ENCODE measurements at regions not wholly inside any gene's neighbourhood (a gene's known extent, or its start where the extent isn't known, plus 50 kb on each side); places are given as distances from the start of the nearest gene placed in this dataset.

DNA sequence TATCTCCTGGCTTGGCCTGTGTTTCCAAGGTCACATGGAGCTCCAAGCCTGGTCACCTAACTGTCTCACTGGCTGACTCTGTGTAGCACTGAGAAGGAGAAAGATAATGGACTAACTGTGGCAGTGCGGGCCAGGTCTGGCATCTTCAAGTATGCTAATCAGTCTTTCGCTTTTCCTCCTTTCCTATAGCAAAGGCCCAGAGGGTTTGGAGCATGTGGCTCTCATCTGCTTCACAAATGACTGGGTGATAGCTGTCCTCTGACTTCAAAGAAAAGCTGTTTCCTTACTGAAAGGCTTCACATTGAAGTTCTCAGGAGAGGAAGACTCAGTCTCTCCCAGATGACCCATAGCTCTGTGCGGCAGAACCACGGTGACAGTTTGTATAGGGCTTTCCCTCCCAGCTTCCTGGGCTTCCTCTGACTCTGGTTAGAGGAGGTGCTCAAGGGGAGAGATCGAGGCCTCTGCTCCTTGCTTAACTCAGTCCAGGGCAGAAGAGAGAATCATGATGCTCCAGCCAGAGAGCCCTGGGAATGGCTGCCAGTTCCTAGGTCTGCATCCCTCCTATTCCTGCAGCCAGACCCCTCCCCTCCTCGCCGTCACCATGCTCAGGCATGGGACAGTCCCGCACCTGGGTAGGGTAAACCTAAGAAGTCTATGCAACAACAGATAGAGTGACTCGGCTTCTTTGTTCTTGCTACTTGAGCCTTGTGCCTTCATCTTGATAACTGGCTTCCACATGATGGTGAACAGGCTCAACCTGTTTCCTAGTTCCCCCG, 72.3 kb downstream of the CCDC71L start:
- no peaks in the 10 kb centered on the region for H3K9me3 ChIP-seq
- H3K4me1 ChIP-seq, result peaks cover 0 to 8% (median 0%) of the 10 kb centered on the region in 12 donors
- TF ChIP-seq CTCF (IDR thresholded peaks at IDR 0.05) (no peak), POLR2A (IDR thresholded peaks at IDR 0.05) (no peak)
- no peak overlapping the region for H3K27ac ChIP-seq
- 83 to 89% (median 87%) methylated on average over 10 of the region's 10 CpGs for WGBS, 4 donors
- DNase-seq (no peak), ATAC-seq (no peak)
- no peaks in the 10 kb centered on the region for H3K36me3 ChIP-seq
- no peaks in the 10 kb centered on the region for H3K27me3 ChIP-seq
- intact Hi-C loops (cut with DNase I), result no loop called here
- H3K4me3 ChIP-seq, result no peak overlapping the region

DNA sequence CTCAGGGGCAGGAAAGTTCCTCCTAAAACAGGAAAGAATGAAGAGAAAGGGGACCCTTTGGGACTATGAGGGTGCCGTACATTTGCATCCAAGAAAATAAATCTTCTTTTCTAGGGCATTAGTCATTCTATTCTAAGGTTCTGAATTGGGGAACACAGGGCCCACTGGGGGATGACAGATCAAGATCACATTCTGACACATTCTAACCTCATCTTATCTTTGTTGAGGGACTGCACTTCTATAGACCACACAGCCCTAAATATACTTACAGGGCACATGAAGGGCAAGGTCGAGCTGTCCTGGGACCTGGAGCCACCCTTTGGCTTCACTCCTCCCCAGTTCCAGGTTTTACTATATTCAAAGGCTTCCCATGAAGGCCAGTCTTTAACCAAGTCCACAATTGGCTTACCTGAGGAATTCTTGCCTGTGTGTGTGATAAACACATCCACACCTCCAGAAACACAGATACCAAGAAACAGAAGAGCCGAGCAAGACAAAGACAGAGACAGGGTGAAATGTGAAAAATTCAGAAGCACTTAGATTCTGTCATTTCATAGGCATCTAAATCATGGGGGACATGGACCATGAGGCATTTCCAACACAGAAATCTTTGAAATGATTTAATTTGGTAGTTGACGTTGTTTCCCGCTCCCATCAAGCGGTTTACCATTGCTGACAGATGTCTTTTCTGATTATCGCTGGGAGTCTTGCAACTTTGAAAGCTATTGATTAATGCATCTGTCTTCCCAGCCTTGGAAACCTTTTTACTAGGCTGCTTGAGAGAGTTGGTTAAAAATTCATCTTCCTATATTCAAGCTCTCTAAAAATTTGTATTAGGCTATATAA, 75.8 kb downstream of the CCDC71L start:
- intact Hi-C loops (cut with DNase I), result no loop called here
- TF ChIP-seq POLR2A (IDR thresholded peaks at IDR 0.05) (no peak), CTCF (IDR thresholded peaks at IDR 0.05) (no peak)
- no peaks in the 10 kb centered on the region for H3K27me3 ChIP-seq
- no peaks in the 10 kb centered on the region for H3K36me3 ChIP-seq
- DNase-seq (no peak), ATAC-seq (no peak)
- H3K4me1 ChIP-seq, result peaks cover 0 to under 1% (median 0%) of the 10 kb centered on the region in 12 donors
- no peaks in the 10 kb centered on the region for H3K9me3 ChIP-seq
- 80 to 85% (median 80%) methylated on average over 7 of the region's 7 CpGs for WGBS, 4 donors
- H3K4me3 ChIP-seq, result no peak overlapping the region
- H3K27ac ChIP-seq, result no peak overlapping the region

- TF ChIP-seq POLR2A (IDR thresholded peaks at IDR 0.05) (no peak), CTCF (IDR thresholded peaks at IDR 0.05) (no peak)
- intact Hi-C loops (cut with DNase I), result no loop called here
Measured at GRCh38 chr7:106583706-106584690, 77.0 kb downstream of the CCDC71L start.

More at GRCh38 chr7:106583706-106584690, 77.0 kb downstream of the CCDC71L start:
- H3K36me3 ChIP-seq, result no peaks in the 10 kb centered on the region
- ATAC-seq (no peak), DNase-seq (no peak)
- H3K27ac ChIP-seq, result no peak overlapping the region
- H3K9me3 ChIP-seq, result no peaks in the 10 kb centered on the region
- no peaks in the 10 kb centered on the region for H3K4me1 ChIP-seq
- WGBS, 4 donors, result 68 to 82% (median 72%) methylated on average over 5 of the region's 5 CpGs
- H3K27me3 ChIP-seq, result no peaks in the 10 kb centered on the region
- no peak overlapping the region for H3K4me3 ChIP-seq
